DMS53 treated with DMSO at 0.1 percent for 48 hours (cell line): ENCODE measurements at regions not wholly inside any gene's neighbourhood (a gene's known extent, or its start where the extent isn't known, plus 50 kb on each side); places are given as distances from the start of the nearest gene placed in this dataset.
"Not testable (repeated sequence)": the region's sequence is repeated elsewhere in the genome, so short reads cannot be mapped to it uniquely, and the experiment has no call there.

Experiments
- DNase-seq: peaks from one replicate; lab custom pipeline; 2025; ENCODE audit not compliant: unreplicated experiment; lab: John Stamatoyannopoulos, UW

DNA sequence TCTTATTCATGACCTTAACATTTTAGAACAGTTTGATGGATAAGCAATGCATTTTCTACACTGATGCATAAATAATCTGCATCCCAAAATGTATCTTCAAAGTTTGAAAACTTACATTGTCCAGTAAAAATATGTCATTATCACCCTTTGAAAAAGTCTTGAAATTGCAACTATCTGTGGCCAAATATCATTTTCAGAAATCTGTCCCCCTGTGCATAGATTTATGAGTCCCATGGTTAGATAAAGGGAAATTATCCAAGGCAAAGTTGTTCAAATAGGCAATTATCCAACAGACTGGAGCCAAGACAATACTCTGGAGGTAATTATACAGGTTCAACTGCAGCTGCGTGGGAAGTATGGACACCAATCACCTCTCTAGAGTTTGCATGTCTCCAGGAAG, 182.5 kb upstream of the INTU start:
- no peak for DNase-seq

DNA sequence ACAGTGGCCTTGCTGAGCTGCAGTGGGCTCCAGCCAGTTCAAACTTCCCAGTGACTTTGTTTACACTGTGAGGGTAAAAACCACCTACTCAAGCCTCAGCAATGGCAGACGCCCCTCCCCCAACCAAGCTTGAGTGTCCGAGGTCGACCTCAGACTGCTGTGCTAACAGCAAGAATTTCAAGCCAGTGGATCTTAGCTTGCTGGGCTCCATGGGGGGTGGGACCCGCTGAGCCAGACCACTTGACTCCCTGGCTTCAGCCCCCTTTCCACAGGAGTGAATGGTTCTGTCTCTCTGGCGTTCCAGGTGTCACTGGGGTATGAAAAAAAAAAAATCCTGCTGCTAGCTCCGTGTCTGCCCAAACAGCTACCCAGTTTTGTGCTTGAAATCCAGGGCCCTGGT, 168.9 kb upstream of the INTU start:
- DNase-seq = no peak

DNA sequence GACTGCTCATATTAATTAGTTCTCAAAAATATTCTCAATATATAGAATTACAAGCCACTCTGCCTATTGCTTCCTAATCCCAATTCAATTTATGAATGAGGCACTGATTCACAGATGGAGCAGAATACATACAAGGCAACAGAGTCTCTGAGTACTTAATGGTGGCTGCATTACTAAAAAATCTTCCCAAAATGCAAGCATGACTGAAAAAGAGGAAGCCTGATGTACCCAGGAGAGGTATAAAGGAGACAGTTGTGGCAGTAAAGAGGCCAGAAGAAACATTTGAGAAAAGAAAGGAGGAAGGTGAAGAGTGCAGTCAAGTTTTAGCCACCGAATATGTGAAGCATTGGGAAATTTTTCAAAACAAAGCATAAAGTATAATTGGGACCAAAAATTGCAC, 163.2 kb upstream of the INTU start:
- DNase-seq = no peak

DNA sequence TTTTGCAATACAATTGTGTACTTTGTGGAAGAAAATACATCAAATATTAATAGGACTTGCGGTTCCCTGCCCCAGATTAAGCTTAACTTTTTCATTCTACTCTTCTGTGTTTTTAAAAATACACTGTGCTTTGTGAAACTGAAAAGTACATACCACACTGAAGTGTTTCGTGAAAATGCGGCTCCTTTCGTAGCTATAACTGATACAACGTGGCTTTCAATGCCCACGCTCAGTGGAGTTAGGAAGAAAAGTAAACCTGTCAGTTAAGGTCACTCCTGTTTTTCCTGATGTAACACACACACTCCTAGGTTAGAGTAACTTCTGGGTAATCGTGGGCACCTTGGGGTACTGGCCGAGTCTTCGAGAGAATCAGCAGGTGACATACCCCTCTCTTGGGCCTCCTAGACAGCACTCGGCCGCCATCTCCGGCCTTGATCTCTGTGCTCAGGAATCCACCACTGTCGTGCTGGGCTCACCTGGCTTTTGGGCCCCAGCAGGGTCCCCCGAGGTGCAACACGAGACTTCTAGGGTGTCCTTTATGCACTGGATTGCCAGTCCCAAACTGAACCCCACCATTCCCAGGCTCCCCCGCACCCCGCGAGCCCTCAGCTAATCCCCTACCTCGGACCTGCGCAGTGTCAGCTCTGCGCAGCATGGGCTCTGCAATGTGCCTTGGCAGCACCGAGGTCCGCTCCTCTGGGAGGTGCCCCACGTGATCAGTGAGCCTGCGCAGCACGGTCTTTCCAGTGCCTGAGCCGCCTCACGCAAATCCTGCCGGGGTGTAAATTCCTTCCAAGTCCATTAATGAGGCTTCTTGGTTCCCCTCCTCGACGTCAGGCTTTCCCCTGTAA, 162.6 kb upstream of the INTU start:
- DNase-seq = no peak

DNA sequence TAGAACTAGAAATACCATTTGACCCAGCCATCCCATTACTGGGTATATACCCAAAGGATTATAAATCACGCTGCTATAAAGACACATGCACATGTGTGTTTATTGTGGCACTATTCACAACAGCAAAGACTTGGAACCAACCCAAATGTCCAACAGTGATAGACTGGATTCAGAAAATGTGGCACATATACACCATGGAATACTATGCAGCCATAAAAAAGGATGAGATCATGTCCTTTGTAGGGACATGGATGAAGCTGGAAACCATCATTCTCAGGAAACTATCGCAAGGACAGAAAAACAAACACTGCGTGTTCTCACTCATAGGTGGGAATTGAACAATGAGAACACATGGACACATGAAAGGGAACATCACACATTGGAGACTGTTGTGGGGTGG, 154.5 kb upstream of the INTU start:
- DNase-seq = not testable (repeated sequence)

DNA sequence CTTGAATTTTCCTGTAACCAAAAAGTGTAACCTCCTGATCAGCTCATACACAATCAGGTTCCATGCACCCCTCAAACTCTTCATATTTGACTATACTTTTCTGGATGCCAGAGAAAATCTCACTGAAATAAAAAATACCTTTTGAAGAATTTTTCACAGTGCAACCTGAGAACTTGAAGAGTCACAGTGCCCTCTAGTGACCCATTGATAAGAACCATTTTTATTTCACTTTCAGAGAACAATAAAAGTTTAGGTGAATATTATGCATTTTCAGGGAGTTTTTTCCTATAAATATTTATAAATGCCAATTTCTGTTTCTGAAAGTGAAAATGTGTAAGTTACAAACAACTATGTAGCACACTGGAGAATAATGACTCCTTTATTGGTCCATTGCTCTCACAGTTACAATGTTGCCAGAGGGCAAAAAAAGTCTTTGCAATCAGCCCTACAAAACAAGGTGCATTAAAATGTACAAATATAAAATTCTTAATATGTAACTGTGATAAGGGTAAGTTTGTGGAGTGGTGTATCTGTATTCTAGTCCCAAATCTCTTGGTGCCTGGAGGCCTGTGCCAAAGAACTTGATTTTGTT, 153.6 kb upstream of the INTU start:
- DNase-seq = peak; percentile 3

DNA sequence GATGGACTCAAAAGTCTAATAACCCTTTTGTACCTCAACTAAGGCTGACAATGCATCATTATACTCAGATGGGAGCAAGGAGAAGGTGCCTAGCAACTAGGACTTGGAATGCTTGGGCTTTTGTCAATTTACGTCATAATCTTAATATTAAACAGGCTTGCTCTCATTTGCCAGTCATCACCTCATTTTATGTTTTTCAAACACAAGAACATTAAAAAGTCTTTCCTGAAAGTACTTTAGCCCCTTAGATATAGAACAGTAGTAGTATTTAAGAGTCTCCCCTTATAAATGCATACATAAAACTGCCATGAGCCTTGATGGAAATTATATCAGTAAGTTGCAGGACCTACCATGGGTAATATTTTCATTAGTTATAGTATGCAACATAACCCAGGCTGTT, 150.7 kb upstream of the INTU start:
- no peak for DNase-seq

DNA sequence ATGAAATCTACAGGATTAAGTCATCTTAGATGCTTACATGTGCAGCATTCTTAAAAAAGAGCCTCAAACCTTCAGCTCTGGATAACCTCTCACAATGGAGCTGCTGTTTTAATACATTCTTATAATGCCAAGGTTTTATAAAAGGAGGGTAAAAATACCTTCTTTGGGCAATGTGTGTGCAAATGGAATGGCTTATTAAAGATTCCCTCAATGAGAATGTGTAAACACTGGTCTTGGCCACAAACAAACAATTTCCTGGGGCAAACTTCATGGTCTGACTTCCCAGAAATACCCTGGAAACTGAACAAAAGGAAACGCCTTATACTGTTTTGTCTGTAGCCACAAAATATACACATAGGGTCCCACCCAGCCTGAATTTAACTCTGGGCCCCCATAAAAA, 148.6 kb upstream of the INTU start:
- DNase-seq = no peak

DNA sequence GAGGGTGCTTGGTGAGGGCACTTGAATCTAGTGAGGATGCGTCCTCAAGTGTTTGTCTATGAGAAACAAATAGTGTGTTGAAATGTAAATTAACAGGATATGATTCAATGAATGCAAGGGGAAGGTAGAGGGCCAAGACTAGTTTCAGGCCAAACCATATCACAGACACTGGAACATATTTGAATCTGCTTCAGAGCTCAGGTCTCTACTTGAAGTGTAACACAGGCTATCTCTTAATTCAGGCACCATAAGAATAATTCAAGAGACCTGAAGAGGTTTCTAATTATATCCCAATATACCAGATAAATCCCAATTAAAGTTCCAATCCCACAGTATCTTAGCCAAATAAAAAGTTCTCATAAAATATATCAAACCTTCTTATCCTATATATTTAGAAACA, 146.5 kb upstream of the INTU start:
- DNase-seq = peak; percentile 58

DNA sequence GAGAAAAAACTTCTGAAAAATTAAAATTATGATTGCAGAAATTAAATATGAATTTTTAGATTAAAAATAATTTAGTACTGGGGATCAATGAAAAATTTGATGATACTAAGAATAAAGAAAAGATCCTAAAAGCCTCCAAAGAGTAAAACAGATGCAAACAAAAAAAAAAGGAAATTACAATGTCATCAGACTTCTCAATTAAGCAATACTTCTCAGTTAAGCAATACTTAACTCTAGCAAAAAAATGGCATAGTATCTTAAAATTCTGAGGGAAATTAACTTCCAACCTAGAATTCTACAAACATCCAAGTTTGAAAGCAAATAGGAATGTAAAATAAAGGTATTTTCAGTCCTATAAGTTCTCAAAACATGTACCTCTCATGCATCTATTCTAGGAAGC, 141.2 kb upstream of the INTU start:
- DNase-seq = no peak

DNA sequence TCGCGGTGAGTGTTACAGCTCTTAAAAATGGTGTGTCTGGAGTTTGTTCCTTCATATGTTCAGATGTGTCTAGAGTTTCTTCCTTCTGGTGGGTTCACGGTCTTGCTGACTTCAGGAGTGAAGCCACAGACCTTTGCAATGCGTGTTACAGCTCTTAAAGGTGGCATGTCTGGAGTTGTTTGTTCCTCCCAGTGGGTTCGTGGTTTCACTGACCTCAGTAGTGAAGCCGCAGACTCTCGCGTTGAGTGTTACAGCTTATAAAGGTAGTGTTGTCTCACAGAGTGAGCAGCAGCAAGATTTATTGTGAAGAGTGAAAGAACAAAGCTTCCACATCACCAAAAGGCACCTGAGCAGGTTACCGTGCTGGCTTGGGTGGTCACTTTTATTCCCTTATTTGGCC, 135.9 kb upstream of the INTU start:
- not testable (repeated sequence) for DNase-seq

DNA sequence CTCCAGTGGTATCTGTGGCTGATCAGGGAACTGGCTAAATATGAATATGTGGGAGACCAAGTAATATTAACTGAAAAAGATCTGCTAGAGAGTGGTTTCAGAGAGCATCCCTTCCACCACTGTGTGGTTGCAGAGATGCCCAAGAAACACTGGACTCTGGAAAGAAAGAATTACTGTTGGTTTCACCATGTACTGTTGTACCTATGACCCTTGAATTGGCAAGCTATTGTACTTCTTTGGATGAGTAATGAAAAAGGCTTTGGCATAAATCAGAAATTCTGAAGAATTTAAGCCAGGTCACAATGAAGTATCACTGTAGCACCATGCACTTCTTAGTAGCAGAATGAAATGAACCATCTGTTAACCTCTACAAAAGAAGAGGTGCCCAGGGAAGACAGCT, 134.4 kb upstream of the INTU start:
- no peak for DNase-seq

DNA sequence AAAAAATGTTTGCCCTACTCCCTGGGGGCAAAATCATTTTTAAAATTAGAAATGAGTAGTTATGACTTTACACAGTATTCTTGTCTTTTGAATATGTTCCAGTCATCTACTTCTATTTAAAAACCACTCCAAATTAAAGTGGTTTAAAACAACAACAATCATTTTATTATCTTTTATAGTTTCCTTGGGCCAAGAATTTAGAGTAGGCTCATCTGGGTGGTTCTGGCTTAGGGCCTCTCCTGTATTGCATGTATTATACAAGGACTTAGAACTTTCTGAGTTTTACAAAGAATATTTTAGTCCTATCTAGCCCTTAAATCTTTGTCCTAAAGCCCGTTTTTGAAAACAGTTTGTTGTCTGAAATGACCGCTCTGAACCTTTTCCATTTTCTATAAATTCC, 132.5 kb upstream of the INTU start:
- DNase-seq = no peak

DNA sequence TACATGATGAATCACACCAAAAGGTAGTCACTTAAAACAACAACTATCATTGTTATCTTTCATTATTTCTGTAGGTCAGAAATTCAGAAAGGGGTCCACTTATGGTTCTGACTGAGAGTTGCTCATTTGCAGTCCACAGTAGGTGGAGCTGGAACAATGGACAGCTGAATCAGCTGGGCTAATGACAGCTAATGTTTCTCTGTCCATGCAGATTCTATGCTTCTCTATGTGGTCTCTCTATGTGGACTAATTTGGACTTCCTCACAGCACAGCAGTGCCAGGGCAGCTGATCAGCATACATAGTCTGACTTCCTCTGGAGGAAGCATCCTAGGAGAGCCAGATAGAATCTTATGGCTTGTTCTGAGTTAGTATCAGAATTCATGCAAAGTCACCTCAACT, 131.7 kb upstream of the INTU start:
- DNase-seq = no peak

DNA sequence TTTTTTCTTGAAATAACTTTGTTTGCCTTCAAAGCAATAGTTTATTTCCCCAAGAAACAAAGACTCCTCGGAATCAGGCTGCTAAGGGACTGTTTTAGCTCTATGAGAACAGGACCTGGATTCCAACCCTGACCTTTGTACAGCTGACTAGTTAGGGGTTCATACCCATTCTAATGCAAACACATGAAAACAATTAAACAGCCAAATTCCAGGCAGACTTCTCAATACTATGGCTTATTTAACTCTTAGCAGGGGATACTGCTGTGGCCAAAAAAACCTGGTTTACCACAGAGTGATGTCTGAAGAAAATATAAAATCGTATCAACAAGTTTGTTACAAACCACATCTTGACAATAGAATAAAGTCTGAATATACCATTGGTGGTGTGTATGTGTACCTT, 129.6 kb upstream of the INTU start:
- DNase-seq = no peak

DNA sequence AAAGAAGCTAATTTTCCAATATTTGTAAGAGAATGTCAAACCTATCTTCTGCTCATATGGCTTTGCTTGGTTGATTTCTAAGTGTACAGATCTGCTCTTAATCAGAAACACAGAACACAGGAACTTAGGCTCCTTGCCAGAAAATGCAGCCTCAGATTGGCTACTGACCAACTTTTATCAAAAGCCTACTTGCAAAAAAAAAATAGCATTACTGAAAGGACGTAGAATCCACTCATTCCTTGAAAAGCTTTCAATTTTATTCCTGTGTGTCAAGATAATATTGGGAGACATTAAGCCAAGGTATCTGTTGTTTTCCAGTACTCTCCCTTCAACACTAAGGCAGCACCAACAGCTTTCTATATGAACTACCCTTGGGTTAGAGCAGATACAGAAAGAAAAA, 127.6 kb upstream of the INTU start:
- no peak for DNase-seq

DNA sequence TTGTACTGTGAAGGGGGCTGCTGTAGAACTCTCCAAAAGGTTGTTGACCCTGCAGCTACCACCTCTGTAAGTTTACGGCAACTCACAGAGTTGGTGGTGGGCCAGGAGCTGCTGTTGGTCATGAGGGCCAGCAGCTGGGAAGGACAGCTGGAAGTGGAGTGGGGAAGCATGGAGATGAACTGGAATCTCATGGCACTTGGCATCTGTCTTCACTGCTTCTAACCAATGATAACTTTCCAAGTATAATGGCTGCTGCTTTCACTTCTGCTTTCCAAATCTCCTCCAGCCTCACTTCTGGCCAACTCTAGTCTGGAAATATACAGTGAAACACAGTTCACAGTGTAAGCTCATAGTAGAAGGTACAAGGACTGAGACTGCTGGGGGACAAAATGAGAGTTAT, 126.5 kb upstream of the INTU start:
- DNase-seq = no peak

DNA sequence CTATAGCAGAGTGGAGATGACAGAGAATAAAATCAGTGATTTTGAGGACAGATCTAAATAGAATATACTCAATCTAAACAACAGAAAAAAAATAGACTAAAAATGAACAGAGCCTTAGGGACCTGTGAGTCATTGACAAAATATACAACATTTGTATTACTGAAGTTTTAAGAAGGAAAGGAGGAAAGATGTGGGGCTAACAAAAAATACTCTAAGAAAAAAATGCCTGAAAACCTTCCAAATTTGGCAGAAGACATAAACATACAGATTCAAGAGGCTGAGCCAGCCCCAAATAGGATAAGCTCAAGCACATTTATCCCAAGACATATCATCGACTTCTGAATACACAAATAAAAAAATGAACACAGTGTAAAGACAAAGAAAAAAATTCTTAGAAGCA, 123.6 kb upstream of the INTU start:
- DNase-seq = no peak

DNA sequence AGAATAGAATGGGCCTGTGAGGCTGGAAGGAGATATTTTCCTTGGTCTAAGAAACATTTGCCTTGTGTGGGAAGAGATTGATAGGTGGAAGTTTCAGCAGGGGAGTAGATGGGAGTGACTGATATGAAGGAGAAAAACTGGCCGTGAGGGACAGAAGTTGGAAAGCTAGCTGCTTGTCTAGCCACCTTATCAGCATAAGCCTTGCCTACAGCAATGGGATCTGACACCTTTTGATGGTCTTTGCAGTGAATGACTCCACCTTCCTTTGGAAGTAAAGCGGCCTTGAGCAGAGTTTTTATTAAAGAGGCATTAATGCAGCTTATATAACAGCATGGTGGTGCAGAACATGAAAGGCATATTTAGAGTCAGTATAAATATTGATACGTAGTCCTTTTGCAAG, 120.1 kb upstream of the INTU start:
- not testable (repeated sequence) for DNase-seq

DNA sequence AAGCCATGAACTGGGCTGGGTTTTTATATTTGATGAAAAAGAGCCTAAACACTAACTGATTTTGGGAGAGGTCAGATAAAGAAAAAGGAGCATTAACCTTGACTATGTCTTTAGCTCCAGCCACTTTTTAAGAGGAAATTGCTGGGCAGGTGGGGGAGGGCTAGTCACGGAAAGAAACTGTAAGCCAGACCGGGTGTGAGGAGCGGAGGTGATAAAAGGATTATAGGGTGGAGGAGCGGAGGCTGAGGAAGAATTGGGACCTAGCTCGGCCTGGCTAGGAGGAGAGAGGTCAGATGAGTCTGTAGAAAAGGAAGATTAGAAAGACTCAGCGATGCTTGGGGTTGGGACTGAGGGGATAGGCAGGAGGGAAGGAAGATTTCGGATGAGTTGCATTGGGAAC, 117.5 kb upstream of the INTU start:
- DNase-seq = not testable (repeated sequence)

DNA sequence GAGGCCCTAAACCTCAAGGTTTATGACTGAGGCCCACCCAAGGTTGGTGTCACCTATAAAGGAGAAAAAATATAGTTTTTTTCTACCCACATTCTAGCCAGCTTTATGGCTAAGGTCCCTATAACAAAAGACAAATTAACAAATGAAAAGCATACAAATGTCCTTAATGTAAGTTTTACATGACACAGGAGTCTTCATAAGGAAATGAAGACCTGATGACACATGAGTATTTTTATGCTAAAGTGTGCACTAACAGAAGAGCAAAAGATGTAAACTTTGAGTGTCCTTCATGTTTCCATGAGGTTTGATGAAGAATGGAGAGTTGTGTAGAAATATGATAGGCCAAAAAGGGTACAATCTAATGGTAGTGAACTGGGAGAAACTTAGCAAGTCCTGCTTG, 114.7 kb upstream of the INTU start:
- no peak for DNase-seq

DNA sequence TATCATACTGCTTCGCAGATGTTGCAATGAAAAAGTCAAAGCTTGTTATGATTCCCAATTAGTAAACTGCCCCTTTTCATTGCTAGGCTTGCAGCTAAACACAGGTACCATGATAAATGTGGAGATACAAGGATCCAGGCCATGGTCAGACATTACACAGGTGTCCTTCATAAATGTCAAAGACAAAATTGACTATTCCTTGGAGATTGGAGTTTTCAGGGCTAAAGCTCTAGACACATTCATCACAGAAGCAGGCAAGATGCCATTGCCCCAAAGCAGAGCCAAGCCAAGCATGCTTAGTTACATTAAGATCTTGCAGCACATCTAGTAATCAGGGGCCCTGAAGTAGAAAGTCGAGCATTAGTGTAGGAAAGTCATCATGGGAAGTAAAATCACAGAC, 111.3 kb upstream of the INTU start:
- no peak for DNase-seq

DNA sequence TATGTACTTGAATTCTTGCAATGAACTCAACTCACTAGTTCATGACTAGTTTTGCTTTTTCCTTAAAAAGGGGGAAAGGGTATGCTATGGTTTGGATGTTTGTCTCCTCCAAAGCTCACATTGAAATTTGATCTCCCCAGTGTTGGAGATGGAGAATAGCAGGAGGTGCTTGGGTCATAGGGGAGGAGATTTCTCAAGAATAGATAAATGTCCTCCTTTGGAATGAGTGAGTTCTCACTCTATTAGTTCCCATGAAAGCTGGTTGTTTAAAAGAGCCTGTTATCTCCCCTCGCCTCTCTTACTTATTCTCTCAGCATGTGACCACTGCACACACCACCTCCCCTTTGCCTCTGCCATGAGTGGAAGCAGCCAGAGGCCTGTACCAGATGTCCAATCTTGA, 109.4 kb upstream of the INTU start:
- DNase-seq = no peak
